GM23248 (cell line): ENCODE measurements at regions not wholly inside any gene's neighbourhood (a gene's known extent, or its start where the extent isn't known, plus 50 kb on each side); places are given as distances from the start of the nearest gene placed in this dataset.
A peak's percentile ranks its signal among the peaks of the same experiment; 100 is the strongest.

Source experiments
- DNase-seq: peaks from one replicate; pipeline ENCODE4 v3.0.0-alpha.2; 2015
- H2AFZ ChIP-seq: fragments of 200-600 bp; sonication (generic); 2 replicates; pipeline ENCODE4 v1.6.1; 2016; ENCODE audit warnings: antibody characterized with exemption
- H3F3A ChIP-seq: fragments of 200-600 bp; sonication (generic); 2 replicates; pipeline ENCODE4 v1.6.1; 2016; ENCODE audit warnings: mild to moderate bottlenecking, antibody characterized with exemption, mixed run types; ENCODE audit not compliant: insufficient read depth
- H3K27ac ChIP-seq: fragments of 200-600 bp; sonication (generic); 2 replicates; pipeline ENCODE4 v1.5.1; 2016; ENCODE audit warnings: mild to moderate bottlenecking
- H3K27me3 ChIP-seq: fragments of 200-600 bp; sonication (generic); replicated peaks from 2 replicates; pipeline ENCODE4 v1.6.1; 2016; ENCODE audit warnings: mild to moderate bottlenecking; ENCODE audit not compliant: insufficient read depth
- H3K36me3 ChIP-seq: fragments of 200-600 bp; sonication (generic); 2 replicates; pipeline ENCODE4 v1.6.1; 2016; ENCODE audit warnings: low read depth, mild to moderate bottlenecking
- H3K4me1 ChIP-seq: fragments of 200-600 bp; sonication (generic); 2 replicates; pipeline ENCODE4 v1.6.1; 2016; ENCODE audit warnings: mild to moderate bottlenecking; ENCODE audit not compliant: insufficient read depth
- H3K4me2 ChIP-seq: fragments of 200-600 bp; sonication (generic); one replicate; pipeline ENCODE4 v1.6.1; 2016; ENCODE audit warnings: mild to moderate bottlenecking; ENCODE audit not compliant: unreplicated experiment
- H3K4me3 ChIP-seq: fragments of 200-600 bp; sonication (generic); 2 replicates; pipeline ENCODE4 v1.5.1; 2016; ENCODE audit warnings: mild to moderate bottlenecking
- H3K79me2 ChIP-seq: fragments of 200-600 bp; sonication (generic); 2 replicates; pipeline ENCODE4 v1.6.1; 2016; ENCODE audit warnings: mild to moderate bottlenecking; ENCODE audit not compliant: insufficient read depth
- H3K9ac ChIP-seq: fragments of 200-600 bp; sonication (generic); 2 replicates; pipeline ENCODE4 v1.6.1; 2016; ENCODE audit warnings: mild to moderate bottlenecking
- H3K9me2 ChIP-seq: fragments of 200-600 bp; sonication (generic); 2 replicates; pipeline ENCODE4 v1.6.1; 2016; ENCODE audit warnings: mixed run types, mild to moderate bottlenecking, moderate library complexity; ENCODE audit not compliant: insufficient read depth
- H3K9me3 ChIP-seq: fragments of 200-600 bp; sonication (generic); one replicate; pipeline ENCODE4 v1.6.1; 2017; ENCODE audit warnings: low read depth
- H4K20me1 ChIP-seq: fragments of 200-600 bp; sonication (generic); 2 replicates; pipeline ENCODE4 v1.6.0; 2016; ENCODE audit not compliant: insufficient read depth
- EZH2 ChIP-seq: fragments of 200-600 bp; sonication (generic); IDR thresholded peaks from 2 replicates; pipeline ENCODE4 v1.6.1; 2018; ENCODE audit warnings: antibody characterized with exemption, mild to moderate bottlenecking; ENCODE audit not compliant: insufficient read depth, poor library complexity, severe bottlenecking
- EZH2phosphoT487 ChIP-seq: fragments of 200-600 bp; sonication (generic); IDR thresholded peaks from 2 replicates; pipeline ENCODE4 v1.6.1; 2018; ENCODE audit warnings: antibody characterized with exemption, moderate library complexity, mild to moderate bottlenecking, low read depth; ENCODE audit not compliant: insufficient read depth
- WGBS, 2 experiments: methylation state at CpG; one replicate each; pipeline ENCODE4 v1.1.6; 2015 to 2017; ENCODE audit warnings: low lambda C conversion rate in 2 of 2, low coverage in 1 of 2; ENCODE audit errors: missing lambda C conversion rate in 2 of 2; 5-methylcytosine and 5-hydroxymethylcytosine counted together
- in situ Hi-C: fragments of 300-500 bp; cut with MboI; formaldehyde crosslinking; loops from 2 replicates; pipeline ENCODE4 v1.15.0; 2020

DNA sequence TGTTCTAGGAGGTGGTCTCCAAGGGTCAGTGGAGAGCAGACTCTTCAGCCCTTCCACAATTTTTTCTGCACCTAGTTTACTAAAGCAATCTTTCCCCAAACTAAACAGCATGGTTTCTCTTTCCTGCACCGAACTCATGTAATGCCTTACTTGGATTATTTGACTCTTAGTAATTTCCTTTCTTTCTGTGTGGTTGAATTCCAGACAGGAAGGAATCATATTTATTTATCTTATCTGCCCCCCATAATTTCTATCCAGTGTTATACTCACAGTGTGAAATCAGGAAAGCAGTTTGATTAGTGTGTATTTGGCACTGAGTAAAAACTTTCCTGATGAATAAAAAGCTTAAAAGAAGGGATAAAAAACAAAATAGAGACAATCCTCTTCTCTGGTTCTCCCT, 140.3 kb upstream of the STMND1 start:
- no peak overlapping the region for H3K9ac ChIP-seq
- H3K36me3 ChIP-seq, result no peaks in the 10 kb centered on the region
- no peaks in the 10 kb centered on the region for H3K27me3 ChIP-seq
- WGBS, 2 experiments, result 0% methylated on average over 1 of the region's 1 CpG
- 0 out of 2 replicates have a peak overlapping the region, but pooled peaks have one; percentile 16 for H3K4me3 ChIP-seq
- H3K27ac ChIP-seq, result no peak overlapping the region
- in situ Hi-C loops, result loop anchor here (25.0 kb wide), 1 partner anchor 624 kb away; no protein-coding TSS in a partner anchor
- H3K4me1 ChIP-seq, result peaks cover 26% of the 10 kb centered on the region
- peak; percentile 27 for DNase-seq
- TF ChIP-seq EZH2phosphoT487 (no peak), EZH2 (no peak)
- H3K4me2 ChIP-seq, result peak overlapping the region; percentile 53
- H4K20me1 ChIP-seq, result no peaks in the 10 kb centered on the region
- H3K9me3 ChIP-seq, result no peaks in the 10 kb centered on the region
- peaks cover 5% of the 10 kb centered on the region; the same call in 1 of the 2 replicates for H3F3A ChIP-seq
- no peaks in the 10 kb centered on the region for H3K9me2 ChIP-seq
- H2AFZ ChIP-seq, result no peak overlapping the region
- H3K79me2 ChIP-seq, result no peaks in the 10 kb centered on the region

DNA sequence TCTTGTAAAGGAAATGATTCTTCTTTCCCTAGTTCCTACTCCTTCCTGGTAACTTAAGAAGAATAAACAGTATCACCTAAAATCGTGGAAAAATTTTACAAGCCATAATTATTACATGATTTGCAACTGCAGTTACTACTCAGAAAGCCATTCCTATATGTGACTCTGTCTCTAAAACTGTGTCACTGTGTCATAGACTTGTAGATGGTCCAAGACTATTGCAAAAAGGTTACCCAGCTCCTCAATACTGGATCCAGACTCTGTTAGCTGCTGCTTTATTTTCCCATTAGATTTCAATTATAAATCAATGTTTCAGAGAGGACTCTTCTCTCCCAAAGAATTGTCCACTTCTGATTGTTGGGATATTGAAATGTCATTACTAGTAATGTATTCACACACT, 142.1 kb upstream of the STMND1 start:
- WGBS, 2 experiments, result 15 to 43% methylated on average over 1 of the region's 1 CpG
- no peak overlapping the region for H3K4me2 ChIP-seq
- no peak overlapping the region for H2AFZ ChIP-seq
- H3K4me1 ChIP-seq, result peaks cover 27% of the 10 kb centered on the region
- TF ChIP-seq EZH2 (no peak), EZH2phosphoT487 (no peak)
- in situ Hi-C loops, result loop anchor here (25.0 kb wide), 1 partner anchor 622 kb away; no protein-coding TSS in a partner anchor
- H3K9ac ChIP-seq, result no peak overlapping the region
- no peaks in the 10 kb centered on the region for H3K9me2 ChIP-seq
- no peak overlapping the region for H3K4me3 ChIP-seq
- H4K20me1 ChIP-seq, result no peaks in the 10 kb centered on the region
- H3K27ac ChIP-seq, result no peak overlapping the region
- H3K79me2 ChIP-seq, result no peaks in the 10 kb centered on the region
- no peak for DNase-seq
- H3K27me3 ChIP-seq, result no peaks in the 10 kb centered on the region
- no peaks in the 10 kb centered on the region for H3K9me3 ChIP-seq
- H3F3A ChIP-seq, result no peaks in the 10 kb centered on the region; the same call in 1 of the 2 replicates
- no peaks in the 10 kb centered on the region for H3K36me3 ChIP-seq

DNA sequence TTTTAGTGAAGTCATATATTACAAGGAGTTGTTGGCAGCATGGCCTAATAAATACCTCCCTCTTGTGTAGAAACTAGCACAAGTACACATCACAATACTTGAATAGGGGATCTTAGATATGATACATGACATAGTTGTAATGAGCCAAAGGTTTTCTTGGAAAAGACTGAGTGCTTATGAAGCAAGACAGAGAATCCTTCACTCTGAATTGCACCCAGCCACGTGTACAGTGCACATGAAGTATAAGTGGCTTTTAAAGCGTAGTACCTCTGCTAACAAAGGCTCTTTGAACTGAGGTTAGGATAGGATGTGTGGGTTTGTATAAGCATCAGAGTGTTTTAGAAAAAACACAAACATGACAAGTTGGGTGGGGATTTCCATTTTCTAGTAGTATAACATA, 145.5 kb upstream of the STMND1 start:
- no peak overlapping the region for H3K9ac ChIP-seq
- DNase-seq, result no peak
- 82 to 94% methylated on average over 2 of the region's 2 CpGs for WGBS, 2 experiments
- H3K79me2 ChIP-seq, result no peaks in the 10 kb centered on the region
- H3K27ac ChIP-seq, result no peak overlapping the region
- no peak for TF ChIP-seq EZH2phosphoT487
- no peak for TF ChIP-seq EZH2
- H3K36me3 ChIP-seq, result no peaks in the 10 kb centered on the region
- H3K9me3 ChIP-seq, result no peaks in the 10 kb centered on the region
- H3K4me1 ChIP-seq, result peaks cover 24% of the 10 kb centered on the region
- no peaks in the 10 kb centered on the region for H3K27me3 ChIP-seq
- no peaks in the 10 kb centered on the region; the same call in 1 of the 2 replicates for H3K9me2 ChIP-seq
- H3K4me2 ChIP-seq, result no peak overlapping the region
- H3K4me3 ChIP-seq, result no peak overlapping the region
- in situ Hi-C loops, result loop anchor here (25.0 kb wide), 1 partner anchor 619 kb away; no protein-coding TSS in a partner anchor
- H3F3A ChIP-seq, result 0 out of 2 replicates have a peak, but pooled peaks cover 6% of the 10 kb centered on the region
- no peak overlapping the region for H2AFZ ChIP-seq
- no peaks in the 10 kb centered on the region; the same call in 1 of the 2 replicates for H4K20me1 ChIP-seq

DNA sequence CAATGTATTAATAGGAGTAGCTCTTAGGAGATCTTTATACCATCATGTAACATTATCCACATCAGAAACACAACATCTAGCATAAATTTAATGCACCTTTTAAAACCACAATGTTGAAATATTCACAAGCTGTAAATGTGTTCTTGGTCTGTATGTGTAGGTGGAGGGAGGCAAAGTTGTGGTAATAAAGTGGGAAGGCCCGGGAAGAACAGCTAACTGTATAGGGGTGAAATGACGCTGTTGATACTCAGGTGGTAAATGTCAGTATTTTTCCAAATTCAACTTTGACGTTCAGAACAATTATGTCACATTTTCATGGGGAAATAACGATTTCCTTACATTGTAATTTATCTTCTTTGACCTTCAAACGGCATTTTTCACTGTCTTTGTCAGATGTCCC, 146.0 kb upstream of the STMND1 start:
- 0 out of 2 replicates have a peak, but pooled peaks cover 6% of the 10 kb centered on the region for H3F3A ChIP-seq
- H3K4me3 ChIP-seq, result no peak overlapping the region
- H3K9me2 ChIP-seq, result no peaks in the 10 kb centered on the region; the same call in 1 of the 2 replicates
- no peaks in the 10 kb centered on the region for H3K79me2 ChIP-seq
- H3K4me2 ChIP-seq, result no peak overlapping the region
- H3K27me3 ChIP-seq, result no peaks in the 10 kb centered on the region
- H3K9me3 ChIP-seq, result no peaks in the 10 kb centered on the region
- no peaks in the 10 kb centered on the region; the same call in 1 of the 2 replicates for H4K20me1 ChIP-seq
- no peaks in the 10 kb centered on the region for H3K36me3 ChIP-seq
- 96 to 97% methylated on average over 5 of the region's 5 CpGs for WGBS, 2 experiments
- TF ChIP-seq EZH2phosphoT487 (no peak), EZH2 (no peak)
- H3K27ac ChIP-seq, result no peak overlapping the region
- H2AFZ ChIP-seq, result no peak overlapping the region
- in situ Hi-C loops, result loop anchor here (25.0 kb wide), 1 partner anchor 619 kb away; no protein-coding TSS in a partner anchor
- no peak for DNase-seq
- no peak overlapping the region for H3K9ac ChIP-seq
- H3K4me1 ChIP-seq, result peaks cover 20% of the 10 kb centered on the region

DNA sequence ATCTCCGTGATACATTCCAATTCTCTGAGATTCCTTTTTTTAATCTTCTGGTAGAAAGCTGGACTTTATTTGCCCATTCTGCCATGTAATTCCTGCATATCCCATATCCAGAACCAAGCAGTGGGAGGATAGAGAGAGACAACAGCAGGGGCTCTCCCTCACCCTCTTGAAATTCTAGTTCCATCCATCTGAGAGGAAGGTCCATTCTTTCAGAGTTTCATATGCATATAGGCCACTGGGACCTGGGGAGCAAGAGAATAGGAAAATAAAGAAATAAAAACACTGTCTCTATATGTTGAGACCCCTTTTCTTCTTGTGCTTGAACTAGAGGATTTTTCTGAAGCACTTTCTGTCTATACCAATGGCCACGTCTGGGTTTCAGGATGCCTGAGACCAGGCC, 147.9 kb upstream of the STMND1 start:
- H3K4me1 ChIP-seq, result peaks cover 38% of the 10 kb centered on the region
- H3K27me3 ChIP-seq, result no peaks in the 10 kb centered on the region
- no peak overlapping the region for H3K27ac ChIP-seq
- H3K9ac ChIP-seq, result no peak overlapping the region
- no peaks in the 10 kb centered on the region for H3K9me3 ChIP-seq
- peaks cover 24% of the 10 kb centered on the region for H3F3A ChIP-seq
- no peaks in the 10 kb centered on the region for H3K79me2 ChIP-seq
- H2AFZ ChIP-seq, result peak overlapping the region; percentile 19; the same call in 1 of the 2 replicates
- peak overlapping the region; percentile 50 for H3K4me2 ChIP-seq
- no peak overlapping the region for H3K4me3 ChIP-seq
- no peak for TF ChIP-seq EZH2phosphoT487
- TF ChIP-seq EZH2, result no peak
- 87 to 98% methylated on average over 2 of the region's 2 CpGs for WGBS, 2 experiments
- in situ Hi-C loops, result loop anchor here (25.0 kb wide), 1 partner anchor 617 kb away; no protein-coding TSS in a partner anchor
- no peaks in the 10 kb centered on the region for H3K36me3 ChIP-seq
- no peaks in the 10 kb centered on the region; the same call in 1 of the 2 replicates for H4K20me1 ChIP-seq
- H3K9me2 ChIP-seq, result no peaks in the 10 kb centered on the region; the same call in 1 of the 2 replicates
- DNase-seq, result no peak
